ENCODE measurements at regions not wholly inside any gene's neighbourhood (a gene's known extent, or its start where the extent isn't known, plus 50 kb on each side); places are given as distances from the start of the nearest gene placed in this dataset.

GRCh38 chr11:131295986-131296385 is 74.4 kb upstream of the NTM start:
- DNase-seq (ENCODE audit: low spot score) (no peak), FAIRE-seq (no peak)

- DNase-seq (ENCODE audit: low spot score) (no peak), FAIRE-seq (no peak)
Measured at GRCh38 chr11:131297441-131297840, 73.0 kb upstream of the NTM start.

DNA sequence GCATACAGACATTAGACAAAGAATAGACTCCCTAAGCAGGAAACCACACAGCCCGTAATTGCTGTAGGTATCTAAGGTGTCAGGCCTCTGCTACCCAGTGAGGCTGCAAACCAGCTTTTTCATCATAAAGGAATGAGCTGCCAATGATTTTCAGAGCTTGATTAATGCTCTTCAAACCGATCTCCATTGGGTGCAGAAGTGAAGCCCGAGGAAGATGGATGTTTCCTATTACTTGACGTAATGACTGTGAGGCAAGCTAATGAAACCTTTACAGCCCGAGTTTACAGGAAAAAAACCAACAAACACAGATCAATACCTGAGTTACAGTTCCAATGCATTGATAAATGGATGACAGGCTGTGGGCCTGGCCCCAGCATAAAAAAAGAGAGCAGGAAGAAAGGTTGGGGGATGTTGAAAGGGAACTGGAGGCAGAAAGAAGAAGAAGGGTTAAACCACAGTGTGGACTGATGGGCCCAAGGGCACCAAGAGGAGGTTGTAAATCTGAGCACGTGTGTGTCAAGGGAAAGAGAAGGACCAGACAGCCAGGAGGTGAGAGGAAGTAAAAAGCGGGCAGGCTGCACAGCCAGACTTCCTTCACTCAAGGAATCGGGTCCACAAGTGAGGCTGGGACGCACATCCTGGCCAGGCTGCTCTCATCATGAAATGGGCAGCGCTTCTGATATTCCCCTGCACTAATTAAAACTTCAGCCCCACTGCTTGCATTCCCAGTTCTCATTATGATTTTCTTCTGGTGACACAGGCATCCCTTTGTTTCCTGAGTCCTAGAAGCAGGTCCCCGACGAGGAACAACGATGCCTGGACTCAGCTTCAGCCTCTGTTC is 70.6 kb upstream of the NTM start:
- FAIRE-seq = no peak
- no peak for DNase-seq (ENCODE audit: low spot score)

DNA sequence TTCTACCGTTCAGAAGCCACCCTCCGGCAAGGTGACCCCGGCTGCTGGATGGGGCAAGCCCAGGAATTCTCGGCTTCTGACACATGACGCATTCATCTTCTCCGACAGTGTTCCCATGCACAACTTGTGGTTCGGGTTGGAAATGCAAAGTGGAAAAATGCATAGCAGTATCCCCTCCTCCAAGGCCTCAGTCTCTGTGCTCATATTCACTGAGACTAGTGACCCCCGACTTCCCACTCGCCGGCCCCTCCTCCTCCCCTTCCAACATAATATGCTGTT is 70.0 kb upstream of the NTM start:
- no peak for DNase-seq (ENCODE audit: low spot score)
- no peak for FAIRE-seq

DNA sequence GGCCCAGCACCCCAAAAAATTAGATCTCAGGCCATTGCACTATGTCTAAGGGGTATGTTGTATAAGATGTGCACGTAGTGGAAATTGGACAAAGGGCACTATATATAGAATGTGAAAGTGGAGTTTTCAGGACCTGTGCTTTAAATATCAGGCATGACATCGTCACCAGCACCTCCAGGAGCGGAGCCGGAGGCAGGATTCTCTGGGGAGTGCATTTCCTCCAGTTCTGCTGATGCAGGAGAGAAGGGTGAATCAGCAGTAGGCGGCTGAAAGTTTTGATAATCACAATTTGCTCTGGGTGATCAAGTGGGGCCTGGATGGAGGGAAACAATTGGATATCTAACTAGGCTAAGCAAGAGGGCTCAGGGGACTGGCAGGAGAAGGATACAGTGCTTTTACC is 69.1 kb upstream of the NTM start:
- FAIRE-seq (no peak), DNase-seq (ENCODE audit: low spot score) (no peak)

- no peak for FAIRE-seq
- no peak for DNase-seq (ENCODE audit: low spot score)
Measured at GRCh38 chr11:131302836-131303235, 67.6 kb upstream of the NTM start.

DNA sequence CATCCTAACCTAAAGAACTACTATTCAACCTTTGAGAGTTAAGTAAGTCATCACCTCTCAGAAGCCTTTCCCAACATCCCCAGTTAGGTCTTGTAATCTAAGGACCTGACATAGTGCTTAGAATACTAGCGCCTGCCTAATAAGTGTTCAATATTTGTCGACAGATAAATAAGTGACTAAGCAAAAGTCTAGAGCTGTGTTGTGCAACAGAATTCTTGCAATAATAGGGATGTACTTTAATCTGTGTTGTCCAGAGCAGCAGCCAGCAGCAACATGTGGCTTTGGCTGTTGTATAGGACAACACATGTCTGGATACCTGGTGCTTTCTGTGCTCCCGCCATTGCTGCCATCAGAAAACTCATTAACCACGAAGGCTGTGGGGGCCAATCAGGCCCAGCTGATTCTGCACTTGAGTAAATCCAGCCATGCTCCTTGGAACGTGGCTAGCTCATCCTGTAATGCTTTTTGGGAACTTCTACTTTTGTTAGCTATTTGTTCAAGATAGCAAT is 66.8 kb upstream of the NTM start:
- DNase-seq (ENCODE audit: low spot score) (no peak), FAIRE-seq (no peak)

DNA sequence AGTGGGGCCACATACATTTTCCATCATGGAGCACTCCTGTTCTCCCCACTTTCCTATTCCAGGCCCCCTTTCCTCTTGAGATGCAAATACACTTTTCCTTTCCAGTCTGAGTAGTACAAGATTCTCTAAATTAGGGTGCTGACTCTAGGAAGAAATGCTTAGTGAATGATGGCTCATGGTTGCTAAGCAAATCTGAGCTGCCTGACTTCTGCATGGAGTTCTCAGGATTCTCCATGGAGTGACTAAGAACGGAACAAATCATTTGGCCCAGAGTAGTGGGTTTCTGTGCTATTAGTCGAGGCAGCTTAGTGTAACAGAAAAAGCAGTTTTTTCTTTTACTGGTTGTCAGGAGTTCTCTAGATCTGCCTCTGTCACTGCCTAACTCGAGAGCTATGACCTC is 65.4 kb upstream of the NTM start:
- FAIRE-seq (no peak), DNase-seq (ENCODE audit: low spot score) (no peak)

DNA sequence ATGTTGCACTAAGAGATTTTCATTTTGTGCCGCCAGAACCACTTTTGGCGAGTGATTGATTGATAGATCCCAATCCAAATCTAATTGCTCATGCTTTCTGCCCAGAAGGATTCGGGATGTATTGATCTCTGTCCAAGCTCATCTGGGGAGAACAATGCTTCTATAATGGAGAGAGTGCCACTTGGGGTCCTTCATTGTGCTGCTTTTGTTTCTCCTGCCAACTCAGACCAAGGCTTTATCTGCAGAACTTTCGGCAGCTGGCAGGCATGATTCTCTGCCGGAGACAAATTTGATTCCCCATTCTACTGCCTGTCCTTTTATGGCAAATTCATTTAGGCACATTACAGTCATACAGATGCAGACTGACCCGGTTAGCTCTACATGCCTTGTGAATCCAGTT is 62.9 kb upstream of the NTM start:
- FAIRE-seq (no peak), DNase-seq (ENCODE audit: low spot score) (no peak)

DNA sequence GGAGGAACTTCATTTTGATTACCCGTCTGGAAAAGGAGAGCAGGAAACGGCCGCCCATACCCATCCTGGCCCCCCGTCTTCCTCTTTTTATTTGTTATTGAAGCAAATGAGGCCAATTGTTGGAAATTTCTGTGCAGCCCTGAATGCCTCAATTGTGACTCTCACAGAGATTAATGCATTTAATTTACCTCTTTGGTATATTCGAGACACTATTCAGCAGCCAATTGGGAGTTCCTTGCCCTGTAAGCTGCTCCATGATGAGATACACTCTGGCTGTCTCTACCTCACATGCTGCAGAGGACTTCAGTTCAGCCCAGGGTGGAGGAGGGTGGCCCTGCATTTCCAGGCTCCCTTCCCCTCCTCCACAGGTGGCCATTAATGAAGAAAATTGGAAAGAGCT is 60.6 kb upstream of the NTM start:
- FAIRE-seq = no peak

DNA sequence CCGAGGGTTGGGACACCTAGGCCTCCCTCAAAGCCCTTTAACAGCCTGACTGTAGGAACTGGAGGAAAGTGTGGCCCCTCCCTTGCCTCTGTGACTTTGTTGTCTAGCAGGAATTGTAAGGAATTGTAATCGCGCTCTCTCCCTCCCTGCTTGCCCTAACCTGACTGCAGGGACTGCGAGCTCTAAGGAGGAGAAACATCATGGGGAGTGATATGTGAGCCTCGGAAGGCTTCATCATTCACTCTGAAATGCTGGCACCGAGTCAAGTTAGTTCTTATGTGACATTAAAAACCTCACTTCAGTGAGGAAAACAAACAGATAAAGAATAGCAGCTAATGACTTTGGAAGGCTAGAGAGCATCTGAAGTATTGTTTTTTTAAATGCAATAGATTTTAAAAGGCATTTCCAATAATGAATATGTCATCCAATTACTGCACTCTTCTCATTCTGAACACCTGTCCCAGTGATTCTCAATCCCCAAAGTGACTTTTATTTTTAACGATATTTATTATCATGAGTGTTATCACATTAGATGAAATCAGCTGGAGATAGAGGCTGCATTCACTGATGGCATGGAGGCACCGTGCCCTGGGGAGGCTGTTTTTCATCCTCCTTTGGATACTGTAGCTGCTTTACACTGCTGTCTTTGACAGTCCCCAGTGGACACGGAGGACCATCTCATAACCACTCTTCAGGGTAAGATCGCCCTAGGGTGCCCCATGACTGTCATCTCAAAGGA is 58.5 kb upstream of the NTM start:
- DNase-seq (ENCODE audit: low spot score) (no peak), FAIRE-seq (no peak)

More for the DNA sequence above, 60.6 kb upstream of the NTM start:
- DNase-seq (ENCODE audit: low spot score) = no peak

Measured in RCC 7860 (cell line).